ENCODE measurements at regions not wholly inside any gene's neighbourhood (a gene's known extent, or its start where the extent isn't known, plus 50 kb on each side); places are given as distances from the start of the nearest gene placed in this dataset.

GRCh38 chr5:128774605-128775004 lies 190.7 kb upstream of the SLC27A6 start:
- peak; percentile 68 for DNase-seq
- H3K27ac Mint-ChIP-seq (ENCODE audit: unreplicated experiment), result no peak overlapping the region
- H3K27me3 Mint-ChIP-seq (ENCODE audit: unreplicated experiment), result peaks cover 96% of the 10 kb centered on the region
- CTCF ChIA-PET, result interaction anchor here (0.5 to 1.0 kb wide), 3 partner anchors 9 to 62 kb away, joined by 3 to 4 read pairs (median 3); no protein-coding TSS in a partner anchor
- BruUV-seq (replicated peaks), result no TSS peak
- intact Hi-C loops (cut with micrococcal nuclease; ENCODE audit: unreplicated experiment), result loop anchor here (5.0 kb wide), 1 partner anchor 102 kb away; no protein-coding TSS in a partner anchor
- TF ChIP-seq, protein P1, sequence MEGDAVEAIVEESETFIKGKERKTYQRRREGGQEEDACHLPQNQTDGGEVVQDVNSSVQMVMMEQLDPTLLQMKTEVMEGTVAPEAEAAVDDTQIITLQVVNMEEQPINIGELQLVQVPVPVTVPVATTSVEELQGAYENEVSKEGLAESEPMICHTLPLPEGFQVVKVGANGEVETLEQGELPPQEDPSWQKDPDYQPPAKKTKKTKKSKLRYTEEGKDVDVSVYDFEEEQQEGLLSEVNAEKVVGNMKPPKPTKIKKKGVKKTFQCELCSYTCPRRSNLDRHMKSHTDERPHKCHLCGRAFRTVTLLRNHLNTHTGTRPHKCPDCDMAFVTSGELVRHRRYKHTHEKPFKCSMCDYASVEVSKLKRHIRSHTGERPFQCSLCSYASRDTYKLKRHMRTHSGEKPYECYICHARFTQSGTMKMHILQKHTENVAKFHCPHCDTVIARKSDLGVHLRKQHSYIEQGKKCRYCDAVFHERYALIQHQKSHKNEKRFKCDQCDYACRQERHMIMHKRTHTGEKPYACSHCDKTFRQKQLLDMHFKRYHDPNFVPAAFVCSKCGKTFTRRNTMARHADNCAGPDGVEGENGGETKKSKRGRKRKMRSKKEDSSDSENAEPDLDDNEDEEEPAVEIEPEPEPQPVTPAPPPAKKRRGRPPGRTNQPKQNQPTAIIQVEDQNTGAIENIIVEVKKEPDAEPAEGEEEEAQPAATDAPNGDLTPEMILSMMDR (IDR thresholded peaks at IDR 0.05; ENCODE audit: unreplicated experiment), result no peak
- no peaks in the 10 kb centered on the region for H3K36me3 Mint-ChIP-seq (ENCODE audit: insufficient read depth, unreplicated experiment)
- H3K4me3 Mint-ChIP-seq (ENCODE audit: low read depth, unreplicated experiment), result no peak overlapping the region
- H3K4me1 Mint-ChIP-seq (ENCODE audit: low read depth, unreplicated experiment), result no peaks in the 10 kb centered on the region
- no peaks in the 10 kb centered on the region for H3K9me3 Mint-ChIP-seq (ENCODE audit: low read depth, unreplicated experiment)

DNA sequence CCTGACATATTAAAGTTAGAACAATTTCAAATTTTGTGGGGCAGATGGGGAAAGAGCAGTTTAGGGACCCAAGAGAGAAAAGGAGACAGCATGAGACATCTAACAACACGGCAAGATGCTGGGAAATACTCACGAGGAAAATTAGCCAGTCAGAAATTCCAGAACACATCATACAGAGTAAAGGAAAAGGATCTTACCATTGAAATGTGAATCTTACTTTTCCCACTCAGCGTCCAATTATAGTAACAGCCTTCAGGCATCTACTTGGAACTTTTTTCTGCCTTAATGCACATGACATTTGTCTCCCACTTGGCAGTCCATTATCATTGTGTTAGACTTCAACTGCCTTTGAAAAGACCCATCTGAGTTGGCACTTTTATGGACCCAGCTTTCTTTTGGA lies 189.7 kb upstream of the SLC27A6 start:
- Mint-ChIP-seq H3K4me1 (ENCODE audit: low read depth, unreplicated experiment) (no peaks in the 10 kb centered on the region), H3K4me3 (ENCODE audit: low read depth, unreplicated experiment) (no peak overlapping the region), H3K27ac (ENCODE audit: unreplicated experiment) (no peak overlapping the region), H3K36me3 (ENCODE audit: insufficient read depth, unreplicated experiment) (no peaks in the 10 kb centered on the region), H3K27me3 (ENCODE audit: unreplicated experiment) (peaks cover 87% of the 10 kb centered on the region), H3K9me3 (ENCODE audit: low read depth, unreplicated experiment) (no peaks in the 10 kb centered on the region)
- intact Hi-C loops (cut with micrococcal nuclease; ENCODE audit: unreplicated experiment), result no loop called here
- BruUV-seq (replicated peaks), result no TSS peak
- TF ChIP-seq, protein P1 (IDR thresholded peaks at IDR 0.05; ENCODE audit: unreplicated experiment), result no peak
- DNase-seq, result no peak
- CTCF ChIA-PET, result no interaction called here

DNA sequence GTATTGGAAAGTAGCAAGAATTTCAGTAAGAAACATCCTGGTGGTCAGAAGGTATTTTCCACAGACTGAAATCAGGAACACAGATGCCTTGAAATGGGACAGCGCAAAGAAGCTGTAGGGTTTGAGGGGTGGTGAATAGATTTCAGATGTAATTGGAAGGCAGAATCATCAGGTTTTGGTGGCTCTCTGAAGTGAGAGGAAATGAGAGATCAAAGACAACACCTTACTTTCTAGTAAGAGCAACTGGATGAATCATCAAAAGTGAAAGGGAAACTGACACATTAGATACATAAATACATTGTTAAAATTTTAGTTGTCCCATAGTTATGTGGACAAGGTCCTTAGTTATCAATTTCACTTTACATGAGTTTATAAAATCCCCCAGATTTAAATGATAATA lies 188.2 kb upstream of the SLC27A6 start:
- Mint-ChIP-seq H3K27ac (ENCODE audit: unreplicated experiment) (no peak overlapping the region), H3K36me3 (ENCODE audit: insufficient read depth, unreplicated experiment) (no peaks in the 10 kb centered on the region), H3K4me1 (ENCODE audit: low read depth, unreplicated experiment) (peaks cover 3% of the 10 kb centered on the region), H3K4me3 (ENCODE audit: low read depth, unreplicated experiment) (no peak overlapping the region), H3K27me3 (ENCODE audit: unreplicated experiment) (peaks cover 72% of the 10 kb centered on the region), H3K9me3 (ENCODE audit: low read depth, unreplicated experiment) (no peaks in the 10 kb centered on the region)
- TF ChIP-seq, protein P1 (IDR thresholded peaks at IDR 0.05; ENCODE audit: unreplicated experiment), result no peak
- intact Hi-C loops (cut with micrococcal nuclease; ENCODE audit: unreplicated experiment), result no loop called here
- CTCF ChIA-PET, result no interaction called here
- DNase-seq, result no peak
- no TSS peak for BruUV-seq (replicated peaks)

DNA sequence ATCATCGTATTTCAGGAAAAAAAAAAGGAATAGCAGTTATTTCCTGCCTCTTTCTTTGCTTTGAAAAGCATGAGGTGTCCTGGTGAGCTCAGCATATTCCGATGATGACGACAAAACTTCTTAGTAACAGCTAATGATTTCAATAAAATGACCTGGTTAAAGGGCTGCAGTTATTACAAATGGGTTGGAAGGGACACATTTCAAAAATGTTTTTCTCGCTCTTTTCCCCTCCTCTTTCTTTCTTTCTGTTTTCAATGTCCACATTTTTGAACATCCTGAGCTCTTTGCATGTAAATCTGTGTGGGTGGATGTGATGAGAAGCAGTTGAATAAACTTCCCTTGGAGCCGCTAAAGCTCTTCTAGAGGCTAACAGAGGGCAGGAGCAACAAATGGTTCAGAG lies 186.8 kb upstream of the SLC27A6 start:
- intact Hi-C loops (cut with micrococcal nuclease; ENCODE audit: unreplicated experiment), result no loop called here
- Mint-ChIP-seq H3K9me3 (ENCODE audit: low read depth, unreplicated experiment) (no peaks in the 10 kb centered on the region), H3K27me3 (ENCODE audit: unreplicated experiment) (peaks cover 58% of the 10 kb centered on the region), H3K36me3 (ENCODE audit: insufficient read depth, unreplicated experiment) (no peaks in the 10 kb centered on the region), H3K27ac (ENCODE audit: unreplicated experiment) (no peak overlapping the region), H3K4me3 (ENCODE audit: low read depth, unreplicated experiment) (no peak overlapping the region), H3K4me1 (ENCODE audit: low read depth, unreplicated experiment) (peaks cover 17% of the 10 kb centered on the region)
- no TSS peak for BruUV-seq (replicated peaks)
- CTCF ChIA-PET, result interaction anchor here (0.8 kb wide), 1 partner anchor 92 kb away, joined by 3 read pairs; no protein-coding TSS in a partner anchor
- no peak for DNase-seq
- TF ChIP-seq, protein P1 (IDR thresholded peaks at IDR 0.05; ENCODE audit: unreplicated experiment), result no peak

Data from Calu3 (cell line).